ENCODE measurements at regions not wholly inside any gene's neighbourhood (a gene's known extent, or its start where the extent isn't known, plus 50 kb on each side); places are given as distances from the start of the nearest gene placed in this dataset.

- no peak for DNase-seq (ENCODE audit: low read depth in 2 of 2)
Measured at GRCh38 chrX:15915959-15916703, 61.5 kb upstream of the AP1S2 start.

GRCh38 chrX:15914486-15914885 is 59.9 kb upstream of the AP1S2 start:
- DNase-seq (ENCODE audit: low read depth in 2 of 2): no peak

- DNase-seq (ENCODE audit: low read depth in 2 of 2): no peak
Measured at GRCh38 chrX:15913146-15913545, 58.5 kb upstream of the AP1S2 start.

- no peak for DNase-seq (ENCODE audit: low read depth in 2 of 2)
Measured at GRCh38 chrX:15911734-15912550, 57.3 kb upstream of the AP1S2 start.

- DNase-seq (ENCODE audit: low read depth in 2 of 2): no peak
Measured at GRCh38 chrX:15909605-15910004, 55.0 kb upstream of the AP1S2 start.

- DNase-seq (ENCODE audit: low read depth in 2 of 2): no peak
Measured at GRCh38 chrX:15908603-15909290, 54.1 kb upstream of the AP1S2 start.

GRCh38 chrX:15906041-15906943 is 51.7 kb upstream of the AP1S2 start:
- no peak for DNase-seq (ENCODE audit: low read depth in 2 of 2)
